ENCODE measurements at regions not wholly inside any gene's neighbourhood (a gene's known extent, or its start where the extent isn't known, plus 50 kb on each side); places are given as distances from the start of the nearest gene placed in this dataset.

GRCh38 chr10:36577126-36577525, 548.3 kb upstream of the ANKRD30A start:
- Histone ChIP-seq H3K27me3 (ENCODE audit: insufficient read depth, low read length, poor library complexity, severe bottlenecking) (no peaks in the 10 kb centered on the region), H2AFZ (ENCODE audit: low read length) (no peak overlapping the region), H3K4me2 (ENCODE audit: low read depth, low read length, poor library complexity, severe bottlenecking) (no peak overlapping the region), H3K9ac (ENCODE audit: low read depth, low read length, poor library complexity, severe bottlenecking) (no peak overlapping the region), H3K9me2 (replicated peaks; ENCODE audit: low read depth, low read length) (no peaks in the 10 kb centered on the region; the same call in 1 of the 2 replicates), H3K4me1 (ENCODE audit: insufficient read depth, low read length, poor library complexity, severe bottlenecking) (no peaks in the 10 kb centered on the region), H3K9me3 (ENCODE audit: insufficient read depth, low read depth, low read length) (no peaks in the 10 kb centered on the region), H3K36me3 (ENCODE audit: insufficient read depth, low read length) (no peaks in the 10 kb centered on the region), H3F3A (ENCODE audit: low read depth) (no peaks in the 10 kb centered on the region), H3K79me2 (ENCODE audit: insufficient read depth, low read length) (no peaks in the 10 kb centered on the region), H3K4me3 (ENCODE audit: low read length, poor library complexity, severe bottlenecking) (no peak overlapping the region), H4K20me1 (ENCODE audit: insufficient read depth, low read length, poor library complexity, severe bottlenecking) (no peaks in the 10 kb centered on the region)
- TF ChIP-seq CTCF (conservative IDR thresholded peaks at IDR 0.05; ENCODE audit: low read length) (no peak), EZH2phosphoT487 (IDR thresholded peaks at IDR 0.05; ENCODE audit: borderline replicate concordance) (no peak)

- TF ChIP-seq CTCF (conservative IDR thresholded peaks at IDR 0.05; ENCODE audit: low read length) (no peak), EZH2phosphoT487 (IDR thresholded peaks at IDR 0.05; ENCODE audit: borderline replicate concordance) (no peak)
- no peak overlapping the region for H3K4me3 ChIP-seq (ENCODE audit: low read length, poor library complexity, severe bottlenecking)
- no peak overlapping the region for H3K4me2 ChIP-seq (ENCODE audit: low read depth, low read length, poor library complexity, severe bottlenecking)
- no peak overlapping the region for H3K9ac ChIP-seq (ENCODE audit: low read depth, low read length, poor library complexity, severe bottlenecking)
- no peak overlapping the region for H2AFZ ChIP-seq (ENCODE audit: low read length)
- no peaks in the 10 kb centered on the region for H3K4me1 ChIP-seq (ENCODE audit: insufficient read depth, low read length, poor library complexity, severe bottlenecking)
- H4K20me1 ChIP-seq (ENCODE audit: insufficient read depth, low read length, poor library complexity, severe bottlenecking), result no peaks in the 10 kb centered on the region
- H3K9me3 ChIP-seq (ENCODE audit: insufficient read depth, low read depth, low read length), result no peaks in the 10 kb centered on the region
- no peaks in the 10 kb centered on the region for H3K27me3 ChIP-seq (ENCODE audit: insufficient read depth, low read length, poor library complexity, severe bottlenecking)
- H3F3A ChIP-seq (ENCODE audit: low read depth), result no peaks in the 10 kb centered on the region
- H3K79me2 ChIP-seq (ENCODE audit: insufficient read depth, low read length), result no peaks in the 10 kb centered on the region
- H3K36me3 ChIP-seq (ENCODE audit: insufficient read depth, low read length), result no peaks in the 10 kb centered on the region
- H3K9me2 ChIP-seq (replicated peaks; ENCODE audit: low read depth, low read length), result no peaks in the 10 kb centered on the region; the same call in 1 of the 2 replicates
Observed at GRCh38 chr10:36574207-36574606, 551.2 kb upstream of the ANKRD30A start.

GRCh38 chr10:36573246-36573645, 552.2 kb upstream of the ANKRD30A start:
- Histone ChIP-seq H3F3A (ENCODE audit: low read depth) (no peaks in the 10 kb centered on the region), H3K9me2 (replicated peaks; ENCODE audit: low read depth, low read length) (no peaks in the 10 kb centered on the region; the same call in 1 of the 2 replicates), H3K79me2 (ENCODE audit: insufficient read depth, low read length) (no peaks in the 10 kb centered on the region), H3K9ac (ENCODE audit: low read depth, low read length, poor library complexity, severe bottlenecking) (no peak overlapping the region), H3K36me3 (ENCODE audit: insufficient read depth, low read length) (no peaks in the 10 kb centered on the region), H3K4me1 (ENCODE audit: insufficient read depth, low read length, poor library complexity, severe bottlenecking) (no peaks in the 10 kb centered on the region), H3K9me3 (ENCODE audit: insufficient read depth, low read depth, low read length) (no peaks in the 10 kb centered on the region), H3K4me3 (ENCODE audit: low read length, poor library complexity, severe bottlenecking) (no peak overlapping the region), H2AFZ (ENCODE audit: low read length) (no peak overlapping the region), H3K4me2 (ENCODE audit: low read depth, low read length, poor library complexity, severe bottlenecking) (no peak overlapping the region), H3K27me3 (ENCODE audit: insufficient read depth, low read length, poor library complexity, severe bottlenecking) (no peaks in the 10 kb centered on the region), H4K20me1 (ENCODE audit: insufficient read depth, low read length, poor library complexity, severe bottlenecking) (no peaks in the 10 kb centered on the region)
- TF ChIP-seq EZH2phosphoT487 (IDR thresholded peaks at IDR 0.05; ENCODE audit: borderline replicate concordance), result no peak
- TF ChIP-seq CTCF (conservative IDR thresholded peaks at IDR 0.05; ENCODE audit: low read length), result no peak

Measured in Loucy (cell line).